Gastrocnemius medialis (tissue), 4 donors: ENCODE measurements at regions not wholly inside any gene's neighbourhood (a gene's known extent, or its start where the extent isn't known, plus 50 kb on each side); places are given as distances from the start of the nearest gene placed in this dataset.

Source experiments
- CTCF ChIP-seq, 5 experiments: fragments of 450-650 bp in 3 of 5; fragments of 200-600 bp in 2 of 5; sonication (generic) in 2 of 5; IDR thresholded peaks in 4 of 5; conservative IDR thresholded peaks in 1 of 5; 1 replicate in 4 of 5; 2 replicates in 1 of 5; pipeline ENCODE4 v1.5.1; 2016 to 2019; ENCODE audit warnings: antibody characterized with exemption in 5 of 5, mild to moderate bottlenecking in 3 of 5, moderate library complexity in 3 of 5
- POLR2A ChIP-seq, 2 donors: fragments of 450-650 bp; IDR thresholded peaks; one replicate each; pipeline ENCODE4 v1.6.1; 2017; ENCODE audit warnings: antibody characterized with exemption in 2 of 2, mild to moderate bottlenecking in 2 of 2, moderate library complexity in 2 of 2

GRCh38 chr3:181521831-181522230 is 189.9 kb upstream of the SOX2 start:
- TF ChIP-seq POLR2A (IDR thresholded peaks at IDR 0.05) = no peak
- TF ChIP-seq CTCF (IDR thresholded peaks at IDR 0.05 in 4 of 5, conservative IDR thresholded peaks at IDR 0.05 in 1 of 5) = no peak
